M059J (cell line): ENCODE measurements at regions not wholly inside any gene's neighbourhood (a gene's known extent, or its start where the extent isn't known, plus 50 kb on each side); places are given as distances from the start of the nearest gene placed in this dataset.

ENCODE experiments used
- DNase-seq: peaks from one replicate; pipeline ENCODE4 v3.0.0-alpha.2; 2012; ENCODE audit warnings: low read depth

DNA sequence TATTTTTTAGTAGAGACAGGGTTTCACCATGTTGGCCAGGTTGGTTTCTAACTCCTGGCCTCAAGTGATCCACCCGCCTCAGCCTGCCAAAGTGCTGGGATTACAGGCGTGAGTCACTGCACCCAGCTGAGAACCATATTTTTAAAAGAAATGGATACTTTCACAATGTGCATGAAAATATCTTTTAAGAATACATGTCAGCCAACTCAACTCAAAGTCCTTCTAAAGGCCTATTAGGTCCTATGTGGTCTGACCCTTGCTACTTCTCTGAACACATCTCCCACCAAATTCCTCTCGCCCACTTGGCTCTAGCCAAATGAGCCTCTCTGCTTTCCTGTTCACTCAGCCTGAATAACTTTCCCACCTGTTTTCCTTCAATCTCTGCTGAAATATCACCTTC, 119.6 kb downstream of the MTX2 start:
- DNase-seq: no peak

DNA sequence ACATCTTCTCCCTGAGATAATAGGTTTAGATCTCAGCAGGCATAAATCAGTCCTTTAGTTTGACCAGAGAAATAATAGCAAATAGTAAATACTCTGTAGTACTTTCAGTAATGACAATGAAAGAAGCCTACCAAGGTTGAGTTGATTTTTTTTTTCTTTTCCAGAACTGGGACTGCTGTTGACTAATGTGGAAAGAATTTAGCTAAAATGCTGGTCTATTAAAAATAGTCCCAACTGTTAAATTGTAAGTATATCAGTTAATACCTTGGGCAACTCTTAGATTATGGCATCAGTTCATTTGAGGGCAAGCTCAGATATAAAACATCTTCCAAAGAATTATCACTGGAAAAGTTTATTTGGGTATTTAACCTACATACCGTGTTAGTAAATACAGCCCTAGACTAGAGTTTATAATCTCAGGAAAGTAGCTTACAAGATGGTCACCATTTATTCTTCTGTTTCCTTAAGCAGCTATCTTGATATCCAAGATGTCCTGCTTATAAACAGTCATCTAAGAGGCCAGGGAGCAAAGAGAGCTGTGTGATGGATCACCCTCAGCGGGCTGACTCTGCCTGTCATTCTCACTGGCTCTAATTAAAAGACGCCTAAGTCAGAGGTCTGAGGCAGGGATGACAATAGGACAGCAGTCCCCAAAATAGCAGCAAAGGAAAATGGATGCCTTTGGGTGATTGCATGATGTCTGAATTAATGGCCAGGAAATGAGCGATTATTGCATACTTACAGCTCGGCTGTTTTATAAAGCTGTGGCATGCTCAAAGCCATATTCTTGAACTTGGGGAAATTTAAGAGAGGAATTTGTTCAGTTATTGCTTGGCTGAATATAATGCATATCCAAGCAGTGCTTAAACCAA, 121.3 kb downstream of the MTX2 start:
- peak; percentile 44 for DNase-seq

DNA sequence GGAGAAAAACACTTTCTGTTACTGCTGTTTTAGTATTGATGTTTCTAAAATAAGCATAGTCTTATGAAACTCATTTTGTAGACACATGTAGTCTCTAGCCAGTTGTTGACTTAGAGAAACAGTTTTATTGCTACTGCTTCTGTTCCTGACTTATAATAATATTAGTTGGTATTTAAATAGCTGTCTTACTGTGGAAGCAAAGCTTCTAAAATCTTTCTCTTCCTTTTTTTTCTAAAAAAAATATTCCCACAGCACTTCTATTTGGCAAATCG, 121.8 kb downstream of the MTX2 start:
- DNase-seq: no peak

DNA sequence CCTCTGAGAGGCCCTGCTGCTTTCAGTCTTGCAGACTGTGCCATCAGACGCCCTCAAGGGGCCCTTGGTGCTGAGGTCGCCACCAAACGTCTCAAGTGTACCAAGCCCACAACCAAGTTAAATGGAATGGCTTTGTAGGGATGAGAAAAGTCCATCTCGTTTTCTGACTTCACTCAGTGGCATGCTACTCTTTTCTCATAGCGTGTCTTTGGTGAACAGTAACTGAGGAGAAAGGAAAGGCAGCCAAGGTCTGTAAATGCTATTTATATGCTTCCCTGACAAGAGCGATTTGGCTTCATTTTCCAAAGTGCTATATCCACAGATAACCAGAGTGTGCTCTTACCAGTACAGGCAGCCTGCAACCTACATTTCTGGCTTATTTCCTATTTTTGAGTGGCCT, 123.0 kb downstream of the MTX2 start:
- no peak for DNase-seq

DNA sequence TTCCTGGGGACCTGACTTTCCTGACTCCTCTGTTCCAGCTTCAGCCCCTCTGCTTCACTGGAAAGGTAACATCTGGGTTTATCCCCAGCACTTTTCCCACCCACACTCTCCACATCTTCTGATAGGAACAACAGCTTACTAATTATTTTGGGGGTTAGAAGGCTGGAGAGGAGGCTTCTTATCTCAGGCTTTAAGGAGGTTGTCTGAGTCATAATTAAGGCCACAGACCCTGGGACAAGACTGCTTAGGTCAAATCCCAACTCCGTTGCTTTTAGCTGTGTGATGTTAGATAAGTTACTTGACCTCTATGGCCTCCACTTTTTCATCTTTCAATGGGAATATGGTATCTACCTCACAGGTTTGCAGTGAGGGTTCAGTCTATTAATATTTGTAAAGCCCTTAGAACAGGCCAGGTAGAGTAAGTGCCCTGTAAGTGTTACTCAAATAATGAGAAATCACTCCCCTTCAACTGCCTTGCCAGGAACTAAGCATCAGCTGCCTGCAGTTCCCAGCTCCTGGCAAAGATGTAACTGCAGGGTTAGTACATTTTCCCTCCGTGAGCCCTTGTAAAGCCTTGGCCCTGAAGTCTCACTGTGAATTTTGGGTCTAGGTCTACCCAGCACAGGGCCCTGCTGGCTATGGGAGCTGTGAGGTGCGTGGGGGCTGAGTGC, 123.6 kb downstream of the MTX2 start:
- DNase-seq: no peak

DNA sequence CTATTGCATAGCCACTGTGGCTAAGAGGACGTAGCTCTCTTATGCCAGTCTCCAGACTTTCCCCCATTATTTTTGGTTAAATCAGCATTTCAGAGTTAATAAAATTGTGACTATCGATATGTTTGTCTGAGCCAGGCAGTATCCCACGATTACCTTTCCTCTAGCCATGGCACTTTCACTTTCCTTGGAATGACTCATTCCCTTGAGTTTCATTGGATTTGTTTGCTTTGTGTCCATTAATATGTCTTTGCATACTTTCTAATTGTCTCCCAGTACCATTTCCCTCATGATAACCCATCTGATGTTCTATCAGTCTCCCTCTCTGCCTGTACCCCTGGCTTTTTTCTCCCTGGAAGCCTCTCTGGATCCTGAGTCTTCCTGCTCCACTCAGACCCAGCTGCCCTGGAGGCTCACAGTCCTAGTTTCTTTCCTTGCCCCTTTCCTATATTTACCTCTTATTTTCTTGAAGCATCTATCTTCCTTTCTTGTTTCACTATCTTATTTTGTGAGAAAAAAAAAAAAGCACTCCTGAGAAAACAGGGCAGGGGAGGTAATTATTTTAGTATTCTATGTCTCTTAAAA, 126.1 kb downstream of the MTX2 start:
- peak; percentile 57 for DNase-seq

DNA sequence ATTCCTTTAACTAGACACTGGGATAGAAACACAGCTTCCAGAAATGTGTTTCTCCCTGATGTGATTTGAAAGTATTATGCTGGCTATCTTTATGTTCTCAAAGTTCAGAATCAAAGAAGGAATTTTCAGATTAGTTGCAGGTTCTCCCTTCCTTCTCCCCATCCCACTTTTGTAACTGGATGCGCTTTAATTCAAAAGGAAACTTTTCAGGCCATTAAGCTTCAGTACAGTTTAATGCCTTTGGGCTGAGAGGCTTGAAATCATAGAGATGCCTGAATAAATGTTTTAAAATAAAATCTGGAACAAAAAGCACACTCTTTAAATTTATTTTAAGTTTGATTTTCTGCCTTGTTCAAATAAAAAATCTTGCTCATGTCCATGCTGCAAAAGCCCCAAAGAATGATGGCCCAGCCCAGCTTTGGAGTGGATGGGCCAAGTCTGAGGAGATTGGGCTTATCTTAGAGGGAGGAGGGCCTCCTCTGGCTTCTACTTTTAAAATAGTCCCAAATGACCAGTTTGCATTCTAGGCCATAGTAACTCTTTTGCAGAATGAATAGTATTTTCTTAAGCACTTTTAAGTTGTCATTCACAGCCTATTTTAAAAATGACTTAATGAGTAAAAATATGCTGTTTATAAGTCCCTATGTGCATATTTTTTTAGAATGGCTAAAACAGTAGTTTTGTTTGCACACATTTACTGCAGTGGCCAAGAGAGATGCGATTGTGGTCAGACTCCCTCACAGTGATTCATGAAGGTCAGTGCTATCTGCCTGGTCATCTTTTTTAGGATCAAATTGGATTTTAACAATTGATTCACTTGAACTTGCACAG, 129.2 kb downstream of the MTX2 start:
- peak; percentile 73 for DNase-seq

DNA sequence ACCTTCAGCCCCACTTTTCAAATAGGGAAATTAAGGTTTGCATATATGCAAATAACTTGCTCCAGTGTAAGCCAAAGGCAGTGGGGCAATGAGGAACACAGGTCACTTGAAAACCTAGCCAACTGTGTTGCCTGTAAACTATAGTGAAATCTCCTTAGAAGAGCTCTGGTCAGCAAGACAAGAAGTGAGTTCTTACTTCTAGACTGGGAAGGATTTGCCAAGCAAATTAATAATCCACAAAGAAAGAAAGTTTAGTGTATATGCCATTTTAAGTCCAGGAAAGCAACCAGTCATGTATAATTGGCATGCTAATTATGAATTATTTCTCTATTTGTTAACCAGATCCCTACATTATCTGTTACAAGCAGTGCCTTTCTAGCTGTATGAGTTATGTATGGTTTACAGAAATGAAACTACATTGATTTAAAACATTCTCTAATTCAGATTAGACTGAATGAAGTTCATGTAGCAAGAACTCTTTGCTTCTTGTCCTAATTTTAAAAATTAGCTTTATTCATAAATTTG, 129.9 kb downstream of the MTX2 start:
- DNase-seq: no peak

DNA sequence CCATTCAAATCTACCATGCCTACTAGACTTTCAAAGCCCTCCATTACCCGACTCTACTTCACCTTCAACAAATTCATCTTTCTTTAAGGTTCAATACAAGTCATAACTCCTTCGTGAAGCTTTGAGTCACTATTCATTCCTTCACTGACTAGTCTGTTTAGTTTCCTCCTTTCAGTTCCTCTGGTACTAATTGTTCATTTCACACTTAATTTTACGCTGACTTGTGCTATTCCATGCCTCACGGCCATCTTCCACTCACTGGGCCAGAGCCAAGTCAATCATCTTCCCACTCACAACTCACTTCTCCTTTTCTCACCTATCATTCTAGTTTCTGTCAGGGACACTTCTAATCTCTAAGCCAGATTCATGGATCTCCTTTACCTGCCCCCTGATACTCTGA, 136.2 kb downstream of the MTX2 start:
- no peak for DNase-seq

DNA sequence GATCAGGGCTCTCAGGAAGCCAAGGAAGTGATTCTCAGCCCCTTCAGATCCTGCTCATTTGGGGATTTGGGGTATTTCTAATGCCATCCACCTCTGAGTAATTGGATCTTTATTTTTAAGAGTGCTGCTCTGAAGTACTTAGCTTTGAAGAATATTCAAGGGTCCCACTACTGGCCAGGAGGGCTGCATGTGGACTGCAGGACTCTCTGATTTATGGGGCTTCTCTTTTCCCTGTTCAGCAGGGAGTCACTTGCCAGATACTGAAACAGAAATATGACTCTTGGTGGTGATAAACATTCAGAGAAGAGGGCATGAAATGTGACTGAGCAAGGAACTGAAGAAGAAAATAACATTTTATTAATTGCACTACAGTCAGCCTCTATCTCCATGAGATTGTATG, 138.5 kb downstream of the MTX2 start:
- no peak for DNase-seq

DNA sequence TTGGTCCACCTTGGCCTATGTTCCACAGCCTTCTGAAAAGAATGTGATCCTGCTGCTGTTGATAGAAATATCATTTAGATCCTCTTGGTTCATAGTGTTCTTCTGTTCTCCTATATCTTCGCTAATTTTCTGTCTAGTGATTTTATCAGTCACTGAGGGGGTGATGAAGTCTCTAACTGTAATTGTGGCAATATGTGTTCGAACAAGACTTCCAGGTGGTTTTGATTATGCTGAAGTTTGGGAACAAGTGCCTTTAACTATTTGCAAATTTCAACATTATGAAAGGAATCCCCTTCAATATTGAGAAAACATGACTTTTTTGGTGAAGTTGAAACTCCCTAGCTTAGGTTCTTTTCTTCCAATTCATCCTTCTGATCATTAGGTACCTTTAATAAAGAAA, 140.4 kb downstream of the MTX2 start:
- DNase-seq: no peak

DNA sequence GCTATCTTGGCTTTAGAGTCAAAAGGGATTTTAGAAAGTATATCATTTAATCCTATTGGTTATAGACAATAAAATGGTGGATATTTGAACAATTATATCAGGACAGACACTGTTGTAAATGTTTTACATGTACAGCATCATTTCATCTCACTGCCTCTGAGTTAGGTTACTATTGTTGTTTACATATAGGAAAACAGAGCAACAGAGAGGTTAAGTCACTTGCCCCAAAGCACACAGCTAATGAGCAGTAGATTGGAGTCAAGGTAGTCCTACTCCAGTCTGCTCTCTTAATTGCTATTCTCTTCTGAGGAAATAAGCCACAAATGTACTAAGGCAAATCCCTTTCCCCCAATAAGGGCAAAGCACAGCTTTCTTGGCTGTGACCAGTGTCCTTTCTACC, 142.9 kb downstream of the MTX2 start:
- DNase-seq: no peak

DNA sequence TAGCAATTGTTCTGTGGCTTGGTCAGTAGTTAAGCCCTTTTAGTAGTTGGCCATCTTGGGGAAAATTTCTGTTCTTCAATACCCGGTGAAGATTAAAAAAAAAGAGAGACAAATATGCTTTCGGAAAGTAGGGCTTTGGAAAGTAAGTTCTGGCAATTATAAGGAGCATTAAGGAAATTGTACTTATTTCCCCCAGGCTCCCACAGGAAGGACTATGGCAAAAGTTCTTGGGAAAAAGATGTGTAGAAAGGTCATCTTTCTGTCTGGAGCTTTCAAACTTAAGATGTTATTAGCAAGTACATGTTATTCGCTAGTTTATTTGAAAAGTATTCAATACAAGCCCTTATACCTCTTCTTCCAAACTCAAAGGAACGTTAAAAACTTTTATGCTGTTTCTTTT, 144.5 kb downstream of the MTX2 start:
- no peak for DNase-seq

DNA sequence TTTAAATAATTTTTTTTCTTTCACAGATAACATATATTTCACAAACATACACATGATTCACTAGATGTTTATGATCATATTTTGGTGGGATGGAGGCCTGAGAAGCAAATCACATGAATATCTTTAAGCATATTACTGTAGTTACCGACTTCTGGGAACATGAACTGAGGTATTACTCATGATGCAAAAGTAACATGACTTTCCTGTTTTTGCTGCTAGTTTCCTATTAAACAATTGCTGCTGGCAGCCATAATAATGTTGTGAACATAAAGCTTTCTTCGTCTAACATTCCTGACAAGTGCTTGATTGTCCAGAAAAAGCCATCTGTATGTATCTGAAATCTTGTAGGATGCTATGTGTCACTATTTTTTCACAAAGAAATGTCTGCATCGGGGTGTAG, 145.4 kb downstream of the MTX2 start:
- no peak for DNase-seq

DNA sequence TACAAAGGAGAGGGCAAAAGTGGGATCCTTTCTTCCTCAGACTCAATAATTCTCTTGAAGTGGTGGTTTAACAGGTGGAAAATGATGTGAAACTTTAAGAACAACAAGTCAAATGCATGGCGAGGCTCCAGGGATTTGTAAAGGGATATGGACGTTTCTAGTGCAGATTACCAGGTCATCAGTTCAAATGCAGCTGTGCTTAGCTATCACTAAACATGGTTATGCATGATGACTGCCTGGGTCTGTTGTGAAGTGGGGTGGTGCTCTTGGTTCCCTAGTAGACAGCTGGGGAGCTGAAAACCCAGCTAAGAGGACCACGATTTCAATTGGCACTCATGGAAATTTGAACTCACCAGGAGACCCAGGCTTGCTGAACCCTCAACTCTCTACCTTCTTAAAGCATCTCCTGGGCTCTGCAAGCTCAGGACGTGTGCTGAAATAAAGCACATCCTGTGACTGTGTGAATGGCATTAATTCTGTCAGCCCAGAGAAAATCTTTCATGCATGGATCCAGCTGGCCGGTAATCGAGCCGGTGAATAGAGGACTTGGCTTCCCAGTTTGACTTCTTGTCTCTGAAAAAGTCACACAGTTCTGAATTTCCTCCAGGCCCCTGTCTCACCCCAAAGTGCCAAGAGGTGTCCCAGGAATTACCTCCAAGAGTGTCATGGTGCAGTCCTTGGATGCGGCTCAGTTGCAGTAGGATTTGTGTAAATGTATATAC, 146.1 kb downstream of the MTX2 start:
- no peak for DNase-seq

DNA sequence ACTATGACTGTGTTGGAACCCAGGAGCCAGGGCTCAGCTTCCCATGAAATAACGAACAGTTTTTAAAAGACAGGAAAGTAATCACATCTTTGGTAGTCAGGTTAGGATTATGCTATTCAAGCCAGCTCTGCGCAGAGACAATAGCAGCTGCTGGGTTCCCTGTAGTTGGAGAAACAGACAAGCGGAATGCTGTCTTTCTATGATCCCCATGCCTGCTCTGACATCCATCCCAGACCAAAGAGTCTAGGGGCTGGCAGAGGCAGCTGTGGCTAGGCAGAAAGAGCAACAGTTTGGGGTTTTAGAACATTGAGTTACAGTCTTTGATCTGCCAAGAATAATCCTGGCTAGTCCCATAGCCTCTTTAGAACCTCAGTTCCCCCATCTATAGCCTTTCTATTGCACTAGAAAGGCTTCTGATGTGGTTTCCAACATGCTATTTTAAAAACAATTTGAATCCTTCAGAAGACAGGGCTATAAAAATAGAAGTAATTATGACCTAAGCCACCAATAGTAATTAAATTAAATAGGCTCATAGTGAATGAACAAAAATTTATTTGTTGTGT, 146.8 kb downstream of the MTX2 start:
- DNase-seq: no peak

DNA sequence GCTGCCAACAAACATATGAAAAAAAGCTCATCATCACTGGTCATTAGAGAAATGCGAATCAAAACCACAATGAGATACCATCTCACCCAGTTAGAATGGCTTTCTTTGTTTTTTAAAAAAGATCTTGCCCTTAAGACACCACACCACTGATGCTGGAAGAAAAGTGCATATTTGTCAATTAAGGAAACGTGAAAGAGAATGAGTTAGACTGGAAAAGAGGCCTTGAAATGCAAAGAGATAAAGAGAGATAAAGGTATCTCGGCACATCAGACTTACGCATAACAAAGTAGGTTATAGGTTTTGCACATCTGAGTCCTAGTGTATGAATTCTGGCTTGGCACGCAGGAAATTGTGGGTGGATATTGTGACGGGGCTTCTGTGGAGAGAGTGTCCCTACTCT, 149.5 kb downstream of the MTX2 start:
- DNase-seq: peak; percentile 51

DNA sequence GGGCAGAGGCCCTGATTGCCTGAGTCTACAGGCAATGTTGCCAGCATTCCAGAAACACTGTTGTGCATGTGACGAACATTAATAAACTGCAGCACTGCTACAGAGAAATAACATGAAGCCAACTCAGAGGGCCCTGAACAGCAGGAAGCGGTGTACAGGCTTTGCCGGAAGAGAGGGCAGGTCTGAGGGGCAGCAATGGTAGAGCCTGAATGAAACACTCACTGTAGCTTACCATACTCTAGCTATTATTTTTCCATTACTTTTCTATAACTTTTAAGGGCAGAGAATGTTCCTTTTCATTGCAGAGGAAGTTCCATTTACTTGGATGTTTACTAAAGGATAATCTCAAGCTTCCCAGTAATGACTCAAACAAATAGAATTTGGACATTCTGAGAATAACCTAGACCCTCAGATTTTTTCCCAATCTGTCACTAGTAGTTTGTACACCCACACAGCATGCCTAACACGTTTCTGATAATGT, 150.4 kb downstream of the MTX2 start:
- peak; percentile 70 for DNase-seq

DNA sequence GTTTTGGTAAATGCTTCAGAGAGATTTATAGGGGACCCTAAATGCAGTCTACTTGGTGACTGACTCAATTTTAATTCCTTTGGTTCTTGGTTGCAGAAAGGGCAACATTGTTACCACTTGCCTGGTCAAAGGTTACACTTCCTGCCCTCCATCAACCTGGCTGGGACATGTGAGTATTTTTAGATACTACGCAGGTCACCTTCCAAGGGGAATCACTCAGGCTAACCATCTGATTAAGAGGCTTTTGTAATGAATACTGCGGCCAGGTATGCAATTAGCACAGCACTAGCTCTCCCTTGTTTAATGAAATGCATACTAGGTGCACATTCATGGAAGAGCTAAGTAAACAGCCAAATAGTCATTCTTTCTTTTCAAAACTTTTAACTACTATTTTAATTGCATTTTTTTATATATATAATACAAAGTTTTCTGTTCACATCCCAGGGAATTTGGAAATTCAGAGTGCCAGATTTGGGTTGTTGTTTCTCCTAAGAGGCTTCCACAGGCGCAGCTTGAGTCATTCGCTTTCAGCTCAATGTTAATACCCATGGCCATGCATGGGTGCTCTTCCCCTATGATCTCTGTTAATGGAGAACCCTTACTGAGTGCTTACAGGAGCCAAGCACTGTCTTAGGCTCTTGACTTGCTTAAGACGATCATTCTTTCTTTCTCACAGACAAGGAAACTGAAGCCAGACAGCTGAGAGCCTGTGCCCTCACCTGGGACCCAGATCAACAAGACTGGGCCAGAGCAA, 152.2 kb downstream of the MTX2 start:
- DNase-seq: peak; percentile 67

DNA sequence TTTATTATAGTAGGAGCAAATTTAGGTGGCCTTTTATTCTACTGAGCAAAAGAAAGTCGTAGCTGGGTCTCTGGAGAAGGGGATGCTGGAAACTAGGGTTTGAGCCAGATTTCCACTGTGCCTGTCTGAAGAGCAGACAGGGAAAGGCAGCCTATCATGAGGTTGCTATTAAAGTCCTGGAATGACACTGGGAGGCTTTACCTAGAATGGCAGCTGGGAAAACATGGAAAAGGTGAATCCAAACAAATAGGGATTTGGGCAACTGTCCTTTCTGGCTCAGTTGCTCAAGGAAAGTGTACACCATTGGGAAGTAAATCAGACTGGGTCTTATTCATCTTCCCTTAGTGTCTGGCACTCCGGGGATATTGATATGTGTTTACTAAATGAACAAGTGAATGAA, 154.6 kb downstream of the MTX2 start:
- no peak for DNase-seq
